GM21447 (cell line): ENCODE measurements at regions not wholly inside any gene's neighbourhood (a gene's known extent, or its start where the extent isn't known, plus 50 kb on each side); places are given as distances from the start of the nearest gene placed in this dataset.
"Not testable (repeated sequence)": the region's sequence is repeated elsewhere in the genome, so short reads cannot be mapped to it uniquely, and the experiment has no call there.

Experiments
- ATAC-seq: cut with Tn5 transposase; IDR thresholded peaks from one replicate; pipeline ENCODE4 v1.9.1; 2021; ENCODE audit not compliant: unreplicated experiment

GRCh38 chr5:163569284-163569683 lies 63.9 kb downstream of the MAT2B start:
- no peak for ATAC-seq

- no peak for ATAC-seq
Measured at GRCh38 chr5:163571744-163572143, 66.3 kb downstream of the MAT2B start.

- no peak for ATAC-seq
Measured at GRCh38 chr5:163574472-163575440, 69.3 kb downstream of the MAT2B start.

GRCh38 chr5:163578652-163579051 lies 73.2 kb downstream of the MAT2B start:
- no peak for ATAC-seq

- ATAC-seq = no peak
Measured at GRCh38 chr5:163579729-163580128, 74.3 kb downstream of the MAT2B start.

- no peak for ATAC-seq
Measured at GRCh38 chr5:163580516-163580915, 75.1 kb downstream of the MAT2B start.

GRCh38 chr5:163583491-163584153 lies 78.2 kb downstream of the MAT2B start:
- not testable (repeated sequence) for ATAC-seq

- no peak for ATAC-seq
Measured at GRCh38 chr5:163585206-163585605, 79.8 kb downstream of the MAT2B start.

- ATAC-seq = no peak
Measured at GRCh38 chr5:163586531-163586956, 81.1 kb downstream of the MAT2B start.

- ATAC-seq = no peak
Measured at GRCh38 chr5:163594951-163595350, 89.5 kb downstream of the MAT2B start.

GRCh38 chr5:163595932-163596607 lies 90.7 kb downstream of the MAT2B start:
- ATAC-seq = no peak

GRCh38 chr5:163596608-163597315 lies 91.3 kb downstream of the MAT2B start:
- no peak for ATAC-seq

GRCh38 chr5:163604013-163604412 lies 98.6 kb downstream of the MAT2B start:
- no peak for ATAC-seq

- no peak for ATAC-seq
Measured at GRCh38 chr5:163607256-163607655, 101.8 kb downstream of the MAT2B start.

GRCh38 chr5:163608621-163609020 lies 103.2 kb downstream of the MAT2B start:
- no peak for ATAC-seq

- no peak for ATAC-seq
Measured at GRCh38 chr5:163609910-163610309, 104.5 kb downstream of the MAT2B start.

GRCh38 chr5:163612358-163613149 lies 107.1 kb downstream of the MAT2B start:
- no peak for ATAC-seq

GRCh38 chr5:163613150-163613442 lies 107.7 kb downstream of the MAT2B start:
- no peak for ATAC-seq

GRCh38 chr5:163614787-163615186 lies 109.4 kb downstream of the MAT2B start:
- no peak for ATAC-seq

- no peak for ATAC-seq
Measured at GRCh38 chr5:163619273-163619934, 114.0 kb downstream of the MAT2B start.
